SK-N-SH treated with all-trans-retinoic acid at 6 μM for 48 hours (cell line): ENCODE measurements at regions not wholly inside any gene's neighbourhood (a gene's known extent, or its start where the extent isn't known, plus 50 kb on each side); places are given as distances from the start of the nearest gene placed in this dataset.

Experiments used
- TCF4 ChIP-seq: fragments of 250-450 bp; sonication (Bioruptor Pico); IDR thresholded peaks from 2 replicates; pipeline ENCODE4 v1.8.0; 2021; ENCODE audit warnings: mild to moderate bottlenecking, moderate library complexity, borderline replicate concordance
- TF ChIP-seq, protein P1 (sequence below): fragments of 250-450 bp; sonication (Bioruptor Pico); IDR thresholded peaks from 2 replicates; pipeline ENCODE4 v1.5.1; 2020; ENCODE audit warnings: low read depth, mild to moderate bottlenecking, moderate library complexity

DNA sequence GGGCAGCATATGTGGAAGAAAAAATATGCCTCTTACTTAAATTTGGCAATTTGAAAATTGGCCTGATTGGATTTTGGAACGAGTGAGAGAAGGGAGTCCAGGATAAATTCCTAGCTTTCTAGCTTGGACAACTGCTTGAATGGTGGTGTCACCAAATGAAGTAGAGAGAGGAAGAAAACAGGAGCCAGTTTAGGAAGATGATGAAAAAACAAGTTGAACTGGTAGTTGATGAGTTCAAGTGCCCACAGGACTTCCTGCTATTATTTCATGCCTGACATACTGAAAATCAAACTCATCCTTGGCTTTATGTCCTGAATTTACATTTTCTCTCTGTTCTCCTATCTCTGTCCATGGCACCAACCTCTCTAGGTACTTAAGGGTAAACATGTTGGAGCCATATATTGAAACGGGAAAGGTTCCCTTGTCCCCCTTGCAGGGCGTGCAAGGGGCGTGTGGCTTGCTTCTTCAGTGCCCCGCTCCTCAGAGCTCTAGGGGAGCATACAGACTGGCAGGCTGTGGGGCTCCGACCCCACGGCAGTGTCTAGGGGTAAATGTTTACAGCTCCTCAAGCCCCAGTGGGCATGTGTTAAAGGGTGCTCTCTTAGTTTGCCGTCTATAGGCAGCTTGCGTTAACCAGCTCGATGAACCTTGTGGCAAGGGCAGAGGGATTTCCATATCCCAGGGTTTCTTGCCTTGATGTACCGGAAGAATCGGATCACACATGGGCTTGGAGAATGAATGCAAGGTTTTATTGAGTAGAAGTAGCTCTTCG lies 250.7 kb upstream of the PGRMC2 start:
- no peak for TF ChIP-seq TCF4 (CRISPR knock-in tag)
- TF ChIP-seq, protein P1, sequence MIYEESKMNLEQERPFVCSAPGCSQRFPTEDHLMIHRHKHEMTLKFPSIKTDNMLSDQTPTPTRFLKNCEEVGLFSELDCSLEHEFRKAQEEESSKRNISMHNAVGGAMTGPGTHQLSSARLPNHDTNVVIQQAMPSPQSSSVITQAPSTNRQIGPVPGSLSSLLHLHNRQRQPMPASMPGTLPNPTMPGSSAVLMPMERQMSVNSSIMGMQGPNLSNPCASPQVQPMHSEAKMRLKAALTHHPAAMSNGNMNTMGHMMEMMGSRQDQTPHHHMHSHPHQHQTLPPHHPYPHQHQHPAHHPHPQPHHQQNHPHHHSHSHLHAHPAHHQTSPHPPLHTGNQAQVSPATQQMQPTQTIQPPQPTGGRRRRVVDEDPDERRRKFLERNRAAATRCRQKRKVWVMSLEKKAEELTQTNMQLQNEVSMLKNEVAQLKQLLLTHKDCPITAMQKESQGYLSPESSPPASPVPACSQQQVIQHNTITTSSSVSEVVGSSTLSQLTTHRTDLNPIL (CRISPR knock-in tag) = no peak
